H54 (cell line): ENCODE measurements at regions not wholly inside any gene's neighbourhood (a gene's known extent, or its start where the extent isn't known, plus 50 kb on each side); places are given as distances from the start of the nearest gene placed in this dataset.
"Not testable (repeated sequence)": the region's sequence is repeated elsewhere in the genome, so short reads cannot be mapped to it uniquely, and the experiment has no call there.

Experiments
- DNase-seq: peaks from one replicate; pipeline ENCODE4 v3.0.0; 2011; ENCODE audit warnings: low spot score, mixed read lengths; ENCODE audit not compliant: insufficient read length
- FAIRE-seq: peaks from 3 replicates; lab custom pipeline; 2011; peaks lifted over from hg19 to GRCh38; lab: Jason Lieb, UNC
- POLR2A ChIP-seq: IDR thresholded peaks from 2 replicates; pipeline ENCODE4 v1.6.1; 2011; ENCODE audit warnings: low read depth, mild to moderate bottlenecking, low read length

GRCh38 chr1:91207691-91208090 is 185.9 kb upstream of the ZNF644 start:
- DNase-seq, FAIRE-seq: not testable (repeated sequence)

DNA sequence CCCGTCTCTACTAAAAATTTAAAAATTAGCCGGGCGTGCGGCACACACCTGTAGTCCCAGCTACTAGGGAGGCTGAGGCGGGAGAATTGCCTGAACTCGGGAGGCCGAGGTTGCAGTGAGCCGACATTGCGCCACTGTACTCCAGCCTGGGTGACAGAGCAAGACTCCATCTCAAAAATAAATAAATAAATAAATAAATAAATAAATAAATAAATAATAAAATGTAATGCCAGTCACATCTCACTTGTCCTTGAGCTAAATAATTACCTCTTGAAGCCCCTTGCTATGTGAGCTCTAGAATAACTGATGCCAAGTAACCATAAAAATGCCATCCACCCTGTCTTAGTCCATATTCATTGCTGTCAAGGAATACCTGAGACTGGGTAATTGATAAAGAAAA is 182.3 kb upstream of the ZNF644 start:
- not testable (repeated sequence) for FAIRE-seq, DNase-seq

GRCh38 chr1:91201694-91202093 is 179.9 kb upstream of the ZNF644 start:
- no peak for TF ChIP-seq POLR2A
- DNase-seq: no peak
- no peak for FAIRE-seq

GRCh38 chr1:91201176-91201575 is 179.3 kb upstream of the ZNF644 start:
- DNase-seq (no peak), FAIRE-seq (no peak)
- no peak for TF ChIP-seq POLR2A

GRCh38 chr1:91200675-91201074 is 178.8 kb upstream of the ZNF644 start:
- DNase-seq: no peak
- FAIRE-seq: no peak
- no peak for TF ChIP-seq POLR2A

DNA sequence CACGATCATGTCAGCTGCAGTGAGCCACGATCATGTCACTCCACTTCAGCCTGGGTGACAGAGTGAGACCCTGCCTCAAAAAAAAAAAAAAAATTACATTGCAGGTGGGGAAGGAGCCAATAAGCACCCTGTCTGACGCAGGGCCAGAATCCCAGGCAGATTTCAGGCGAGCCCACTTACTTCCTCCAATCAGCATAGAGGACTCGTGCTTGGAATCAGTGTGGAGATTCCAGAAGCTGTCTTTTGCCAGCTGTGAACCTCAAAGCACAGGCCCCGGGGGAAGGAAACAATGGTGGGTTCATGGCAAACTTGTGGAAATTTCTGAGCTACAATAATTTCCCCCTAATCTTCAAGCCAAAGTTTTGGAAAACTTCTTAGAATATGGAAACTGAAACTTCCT is 178.2 kb upstream of the ZNF644 start:
- DNase-seq: no peak
- TF ChIP-seq POLR2A: no peak
- FAIRE-seq: no peak

- no peak for TF ChIP-seq POLR2A
- no peak for FAIRE-seq
- DNase-seq: no peak
These were observed 169.2 kb upstream of the ZNF644 start for GRCh38 chr1:91190996-91191395.

DNA sequence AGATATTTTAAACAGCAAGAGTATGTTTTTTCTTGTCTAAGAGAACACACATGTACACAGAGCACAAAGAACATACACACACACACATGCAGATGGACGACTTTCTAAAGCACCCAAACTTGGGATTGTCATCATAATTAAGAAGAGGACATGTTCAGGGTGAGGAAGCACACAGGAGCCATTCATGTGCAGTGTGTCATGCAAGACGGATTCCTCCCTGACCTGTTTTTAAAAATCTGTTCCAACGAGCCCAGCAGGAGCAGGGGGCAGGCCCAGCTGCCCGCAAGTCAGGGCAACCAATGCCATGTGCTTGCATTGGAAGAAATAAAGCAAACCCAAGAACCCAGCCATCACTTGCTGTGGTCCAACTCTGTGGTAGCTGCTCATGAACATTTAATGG is 167.3 kb upstream of the ZNF644 start:
- DNase-seq: no peak
- no peak for FAIRE-seq
- TF ChIP-seq POLR2A: no peak

- not testable (repeated sequence) for FAIRE-seq, DNase-seq
These were observed 161.0 kb upstream of the ZNF644 start for GRCh38 chr1:91182807-91183206.

DNA sequence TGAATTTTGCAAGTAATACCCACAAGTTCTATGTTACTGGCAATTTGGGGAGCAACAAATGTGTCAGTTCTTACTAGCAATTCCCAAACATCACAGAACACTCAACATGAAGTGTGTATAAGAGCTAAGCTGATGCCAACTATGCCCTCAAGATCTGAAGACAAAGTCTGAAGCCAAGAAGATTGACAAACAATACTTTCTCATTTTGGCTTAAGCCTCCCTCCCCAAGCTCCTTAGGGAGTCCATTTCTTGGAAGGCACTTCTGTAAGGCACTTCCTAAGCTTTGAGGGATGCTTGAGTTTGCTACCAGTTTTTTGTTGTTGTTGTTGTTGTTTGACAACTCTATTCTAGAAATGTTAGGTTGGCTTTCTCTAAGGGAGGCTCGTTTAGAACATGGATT is 154.4 kb upstream of the ZNF644 start:
- no peak for FAIRE-seq
- no peak for DNase-seq
- TF ChIP-seq POLR2A: no peak

- no peak for FAIRE-seq
- DNase-seq: no peak
- TF ChIP-seq POLR2A: no peak
These were observed 152.9 kb upstream of the ZNF644 start for GRCh38 chr1:91174734-91175133.

DNA sequence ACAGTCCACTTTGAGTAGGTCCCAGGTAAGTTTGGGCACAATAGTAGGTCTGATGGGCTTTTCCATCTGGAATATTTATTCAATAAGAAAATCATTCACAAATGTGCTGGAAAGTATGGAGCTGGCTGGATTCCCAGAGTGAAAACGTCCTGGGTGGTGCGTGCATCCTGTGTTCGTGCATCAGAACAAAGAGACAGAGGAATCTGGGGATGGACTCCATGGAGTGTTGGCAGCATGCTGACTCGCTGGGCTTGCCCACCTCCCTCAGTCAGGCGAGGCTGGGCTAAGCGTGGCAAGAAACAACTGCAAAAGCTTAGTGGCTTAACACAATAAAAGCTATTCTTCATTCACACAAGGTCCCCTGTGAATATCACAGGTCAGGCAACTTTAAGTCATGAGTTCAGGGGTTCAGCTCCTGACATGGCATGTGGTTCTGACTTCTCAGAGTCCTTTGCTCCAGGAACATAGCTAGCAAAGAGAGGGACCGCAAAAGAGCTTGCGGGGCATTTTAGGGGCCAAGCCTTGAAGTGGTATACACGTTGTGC is 151.6 kb upstream of the ZNF644 start:
- FAIRE-seq: no peak
- TF ChIP-seq POLR2A: no peak
- DNase-seq: no peak

DNA sequence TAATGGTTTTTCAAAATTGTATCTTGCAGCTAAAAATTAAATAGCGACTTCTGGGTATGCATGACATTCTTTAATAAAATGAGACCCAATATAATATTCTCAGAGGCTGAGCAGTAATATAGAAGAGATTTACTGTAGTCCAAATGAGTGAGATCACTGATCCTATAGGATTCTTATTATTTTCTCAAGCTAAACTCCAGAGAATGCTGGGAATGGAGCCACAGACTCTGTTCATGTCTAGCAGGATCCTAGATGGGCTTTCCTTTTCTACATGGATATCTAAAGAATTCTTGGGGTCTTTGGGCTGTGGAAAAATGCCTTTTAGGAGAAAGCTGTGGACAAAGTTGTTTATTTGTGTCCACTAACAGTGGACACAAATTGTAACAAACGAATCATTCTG is 150.7 kb upstream of the ZNF644 start:
- FAIRE-seq (no peak), DNase-seq (no peak)
- no peak for TF ChIP-seq POLR2A

GRCh38 chr1:91171898-91172297 is 150.1 kb upstream of the ZNF644 start:
- FAIRE-seq: no peak

GRCh38 chr1:91170571-91170970 is 148.7 kb upstream of the ZNF644 start:
- FAIRE-seq (no peak), DNase-seq (no peak)
- no peak for TF ChIP-seq POLR2A

More at GRCh38 chr1:91171898-91172297, 150.1 kb upstream of the ZNF644 start:
- no peak for DNase-seq
- no peak for TF ChIP-seq POLR2A

- no peak for TF ChIP-seq POLR2A
- no peak for FAIRE-seq
These were observed 144.4 kb upstream of the ZNF644 start for GRCh38 chr1:91166106-91166712.

More at GRCh38 chr1:91166106-91166712, 144.4 kb upstream of the ZNF644 start:
- peak; percentile 43 for DNase-seq
